ENCODE measurements at regions not wholly inside any gene's neighbourhood (a gene's known extent, or its start where the extent isn't known, plus 50 kb on each side); places are given as distances from the start of the nearest gene placed in this dataset.

- no peaks in the 10 kb centered on the region for H3K36me3 ChIP-seq (ENCODE audit: control insufficient read depth in 4 of 4, insufficient read depth in 4 of 4, low read length in 4 of 4)
- no peak overlapping the region for H3K4me3 ChIP-seq
- no peak for TF ChIP-seq CTCF (IDR thresholded peaks at IDR 0.05; ENCODE audit: control extremely low read depth, extremely low read depth)
- ATAC-seq (ENCODE audit: insufficient read depth, low FRiP score) (no peak), DNase-seq (no peak)
- no peak overlapping the region for H3K27ac ChIP-seq (ENCODE audit: low read depth in 1 of 2, low read length in 1 of 2)
- H3K4me1 ChIP-seq (ENCODE audit: control insufficient read depth in 5 of 5, insufficient read depth in 5 of 5, low read length in 5 of 5) = peaks cover 0 to 8% (median 0%) of the 10 kb centered on the region in 5 donors
- H3K9me3 ChIP-seq (ENCODE audit: control insufficient read depth in 4 of 4, insufficient read depth in 3 of 4, low read length in 3 of 4) = peaks cover 0 to 4% (median 0%) of the 10 kb centered on the region in 4 donors
- 32 to 45% methylated on average over 5 of the region's 5 CpGs for WGBS, 2 donors
- no peak overlapping the region for H3K9ac ChIP-seq (ENCODE audit: insufficient read depth in 1 of 2, low read length in 2 of 2)
- H3K27me3 ChIP-seq (ENCODE audit: control insufficient read depth in 3 of 3, insufficient read depth in 3 of 3, low read length in 2 of 3) = peaks cover 29 to 71% (median 54%) of the 10 kb centered on the region in 3 donors
Observed at GRCh38 chr12:111030800-111031199, 110.4 kb upstream of the MYL2 start.

GRCh38 chr12:111029732-111030131, 109.4 kb upstream of the MYL2 start:
- no peak overlapping the region for H3K9ac ChIP-seq (ENCODE audit: insufficient read depth in 1 of 2, low read length in 2 of 2)
- no peak overlapping the region for H3K4me3 ChIP-seq
- WGBS, 2 donors = 52 to 62% methylated on average over 5 of the region's 5 CpGs
- peaks cover 0 to 3% (median 0%) of the 10 kb centered on the region in 5 donors for H3K4me1 ChIP-seq (ENCODE audit: control insufficient read depth in 5 of 5, insufficient read depth in 5 of 5, low read length in 5 of 5)
- no peaks in the 10 kb centered on the region for H3K36me3 ChIP-seq (ENCODE audit: control insufficient read depth in 4 of 4, insufficient read depth in 4 of 4, low read length in 4 of 4)
- TF ChIP-seq CTCF (IDR thresholded peaks at IDR 0.05; ENCODE audit: control extremely low read depth, extremely low read depth) = no peak
- H3K27me3 ChIP-seq (ENCODE audit: control insufficient read depth in 3 of 3, insufficient read depth in 3 of 3, low read length in 2 of 3) = peaks cover 18 to 64% (median 49%) of the 10 kb centered on the region in 3 donors
- ATAC-seq (ENCODE audit: insufficient read depth, low FRiP score) (no peak), DNase-seq (no peak)
- H3K27ac ChIP-seq (ENCODE audit: low read depth in 1 of 2, low read length in 1 of 2) = no peak overlapping the region
- H3K9me3 ChIP-seq (ENCODE audit: control insufficient read depth in 4 of 4, insufficient read depth in 3 of 4, low read length in 3 of 4) = peaks cover 0 to 4% (median 0%) of the 10 kb centered on the region in 4 donors

- Histone ChIP-seq H3K4me3 (no peak overlapping the region), H3K9me3 (ENCODE audit: control insufficient read depth in 4 of 4, insufficient read depth in 3 of 4, low read length in 3 of 4) (peaks cover 0 to 4% (median 0%) of the 10 kb centered on the region in 4 donors), H3K36me3 (ENCODE audit: control insufficient read depth in 4 of 4, insufficient read depth in 4 of 4, low read length in 4 of 4) (no peaks in the 10 kb centered on the region), H3K9ac (ENCODE audit: insufficient read depth in 1 of 2, low read length in 2 of 2) (no peak overlapping the region), H3K27me3 (ENCODE audit: control insufficient read depth in 3 of 3, insufficient read depth in 3 of 3, low read length in 2 of 3) (peaks cover 15 to 68% (median 52%) of the 10 kb centered on the region in 3 donors), H3K4me1 (ENCODE audit: control insufficient read depth in 5 of 5, insufficient read depth in 5 of 5, low read length in 5 of 5) (peaks cover 0 to 3% (median 0%) of the 10 kb centered on the region in 5 donors), H3K27ac (ENCODE audit: low read depth in 1 of 2, low read length in 1 of 2) (no peak overlapping the region)
- DNase-seq = no peak
- no peak for ATAC-seq (ENCODE audit: insufficient read depth, low FRiP score)
- no peak for TF ChIP-seq CTCF (IDR thresholded peaks at IDR 0.05; ENCODE audit: control extremely low read depth, extremely low read depth)
- 93 to 99% methylated on average over 4 of the region's 4 CpGs for WGBS, 2 donors
Observed at GRCh38 chr12:111029305-111029704, 108.9 kb upstream of the MYL2 start.

GRCh38 chr12:111028830-111029229, 108.5 kb upstream of the MYL2 start:
- Histone ChIP-seq H3K9ac (ENCODE audit: insufficient read depth in 1 of 2, low read length in 2 of 2) (no peak overlapping the region), H3K36me3 (ENCODE audit: control insufficient read depth in 4 of 4, insufficient read depth in 4 of 4, low read length in 4 of 4) (no peaks in the 10 kb centered on the region), H3K9me3 (ENCODE audit: control insufficient read depth in 4 of 4, insufficient read depth in 3 of 4, low read length in 3 of 4) (peaks cover 0 to 4% (median 0%) of the 10 kb centered on the region in 4 donors), H3K27me3 (ENCODE audit: control insufficient read depth in 3 of 3, insufficient read depth in 3 of 3, low read length in 2 of 3) (peaks cover 11 to 68% (median 50%) of the 10 kb centered on the region in 3 donors), H3K27ac (ENCODE audit: low read depth in 1 of 2, low read length in 1 of 2) (no peak overlapping the region), H3K4me1 (ENCODE audit: control insufficient read depth in 5 of 5, insufficient read depth in 5 of 5, low read length in 5 of 5) (peaks cover 0 to 3% (median 0%) of the 10 kb centered on the region in 5 donors), H3K4me3 (no peak overlapping the region)
- no peak for ATAC-seq (ENCODE audit: insufficient read depth, low FRiP score)
- TF ChIP-seq CTCF (IDR thresholded peaks at IDR 0.05; ENCODE audit: control extremely low read depth, extremely low read depth) = no peak
- 79 to 84% methylated on average over 2 of the region's 2 CpGs for WGBS, 2 donors
- DNase-seq = no peak

Data from lung (tissue), 11 donors.